IMR-90 (cell line): ENCODE measurements at regions not wholly inside any gene's neighbourhood (a gene's known extent, or its start where the extent isn't known, plus 50 kb on each side); places are given as distances from the start of the nearest gene placed in this dataset.
A peak's percentile ranks its signal among the peaks of the same experiment; 100 is the strongest.

Experiments
- ATAC-seq: fragments of 200-7000 bp; cut with Tn5 transposase; 2 replicates; pipeline ENCODE4 v1.9.1; 2020; ENCODE audit warnings: low read depth, mild to moderate bottlenecking, moderate library complexity
- BruUV-seq: library from RNA; stranded (reverse); fragments of 400-500 nt; replicated peaks from 2 replicates; lab custom pipeline; 2021; lab: Mats Ljungman, UMichigan
- CTCF ChIA-PET: fragments of 300-600 bp; formaldehyde crosslinking; extraction: SDS; loops from one replicate; lab custom pipeline; 2021; ENCODE audit warnings: antibody characterized with exemption; lab: Yijun Ruan, JAX
- POLR2A ChIA-PET: fragments of 300-600 bp; sonication (Branson Sonifier 250); formaldehyde crosslinking; loops from one replicate; lab custom pipeline; 2022; ENCODE audit warnings: antibody characterized with exemption; ENCODE audit not compliant: unreplicated experiment; lab: Charles Lee
- DNase-seq: peaks from one replicate; pipeline ENCODE4 v3.0.0; 2013
- H2AFZ ChIP-seq: replicated peaks from 2 replicates; pipeline ENCODE3; 2013; ENCODE audit warnings: low read length, mild to moderate bottlenecking; ENCODE audit not compliant: poor library complexity
- H2AK5ac ChIP-seq: 2 replicates; pipeline ENCODE4 v1.6.1; 2013; ENCODE audit warnings: low read depth, low read length, inconsistent platforms
- H2AK9ac ChIP-seq: replicated peaks from 2 replicates; pipeline ENCODE3; 2013; ENCODE audit warnings: mild to moderate bottlenecking, low read depth, low read length, moderate library complexity; ENCODE audit not compliant: poor library complexity
- H2BK120ac ChIP-seq: 2 replicates; pipeline ENCODE4 v1.6.1; 2013; ENCODE audit warnings: low read depth, low read length, inconsistent platforms
- H2BK15ac ChIP-seq: 3 replicates; pipeline ENCODE4 v1.6.1; 2013; ENCODE audit warnings: low read depth, low read length, inconsistent platforms
- H2BK20ac ChIP-seq: 2 replicates; pipeline ENCODE4 v1.6.1; 2013; ENCODE audit warnings: low read depth, mild to moderate bottlenecking, inconsistent platforms, low read length, moderate library complexity
- H2BK5ac ChIP-seq: 2 replicates; pipeline ENCODE4 v1.6.1; 2013; ENCODE audit warnings: mild to moderate bottlenecking, low read depth, low read length, inconsistent platforms; ENCODE audit not compliant: poor library complexity, severe bottlenecking
- H3K14ac ChIP-seq: replicated peaks from 2 replicates; pipeline ENCODE4 v1.6.1; 2013; ENCODE audit warnings: low read depth, low read length, inconsistent platforms
- H3K18ac ChIP-seq: 2 replicates; pipeline ENCODE4 v1.6.1; 2013; ENCODE audit warnings: low read depth, low read length, control low read depth
- H3K23ac ChIP-seq: 2 replicates; pipeline ENCODE4 v1.6.1; 2013; ENCODE audit warnings: low read depth, low read length, inconsistent platforms
- H3K27ac ChIP-seq: 2 replicates; pipeline ENCODE4 v1.5.1; 2013; ENCODE audit warnings: mild to moderate bottlenecking, control low read depth, low read length; ENCODE audit not compliant: insufficient read depth
- H3K27me3 ChIP-seq: 2 replicates; pipeline ENCODE4 v1.6.1; 2013; ENCODE audit warnings: low read length; ENCODE audit not compliant: control insufficient read depth, insufficient read depth
- H3K36me3 ChIP-seq: 2 replicates; pipeline ENCODE4 v1.6.1; 2013; ENCODE audit warnings: low read length, mixed read lengths; ENCODE audit not compliant: control insufficient read depth, insufficient read depth
- H3K4ac ChIP-seq: 2 replicates; pipeline ENCODE4 v1.6.1; 2013; ENCODE audit warnings: low read depth, low read length, inconsistent platforms
- H3K4me1 ChIP-seq: 2 replicates; pipeline ENCODE4 v1.6.1; 2013; ENCODE audit warnings: low read length, mixed read lengths; ENCODE audit not compliant: control insufficient read depth, insufficient read depth
- H3K4me2 ChIP-seq: 2 replicates; pipeline ENCODE4 v1.6.1; 2013; ENCODE audit warnings: low read depth, mild to moderate bottlenecking, control low read depth, low read length, moderate library complexity
- H3K4me3 ChIP-seq: 2 replicates; pipeline ENCODE4 v1.5.1; 2013; ENCODE audit warnings: low read depth, mild to moderate bottlenecking, control low read depth, low read length, moderate library complexity; ENCODE audit not compliant: insufficient read depth
- H3K56ac ChIP-seq: 2 replicates; pipeline ENCODE4 v1.6.1; 2013; ENCODE audit warnings: low read length, inconsistent platforms; ENCODE audit not compliant: insufficient read depth; ENCODE audit errors: extremely low read depth
- H3K79me1 ChIP-seq, 2 experiments: 2 replicates each; pipeline ENCODE4 v1.6.1; 2013; ENCODE audit warnings: low read length in 2 of 2, inconsistent platforms in 1 of 2, low read depth in 1 of 2
- H3K9ac ChIP-seq: 2 replicates; pipeline ENCODE4 v1.6.1; 2013; ENCODE audit warnings: low read depth, low read length, control low read depth
- H3K9me1 ChIP-seq: 2 replicates; pipeline ENCODE4 v1.6.1; 2013; ENCODE audit warnings: low read length, inconsistent platforms; ENCODE audit not compliant: insufficient read depth
- H3K9me3 ChIP-seq: 2 replicates; pipeline ENCODE4 v1.6.1; 2013; ENCODE audit warnings: low read length; ENCODE audit not compliant: control insufficient read depth, insufficient read depth
- H4K20me1 ChIP-seq: 2 replicates; pipeline ENCODE4 v1.6.1; 2013; ENCODE audit warnings: low read length, inconsistent platforms; ENCODE audit not compliant: insufficient read depth
- H4K5ac ChIP-seq: 2 replicates; pipeline ENCODE4 v1.6.1; 2013; ENCODE audit warnings: mild to moderate bottlenecking, low read depth, low read length, control low read depth
- H4K8ac ChIP-seq, 2 experiments: 2 replicates each; pipeline ENCODE4 v1.6.1; 2013; ENCODE audit warnings: low read depth in 2 of 2, low read length in 2 of 2, control low read depth in 1 of 2, inconsistent platforms in 1 of 2
- H4K91ac ChIP-seq: 2 replicates; pipeline ENCODE4 v1.6.1; 2013; ENCODE audit warnings: low read depth, low read length, inconsistent platforms; ENCODE audit not compliant: insufficient read depth
- BHLHE40 ChIP-seq: fragments of 150-350 bp; IDR thresholded peaks from 2 replicates; pipeline ENCODE4 v1.6.1; 2016; ENCODE audit warnings: mild to moderate bottlenecking, low read depth, low read length
- CEBPB ChIP-seq: IDR thresholded peaks from 2 replicates; pipeline ENCODE4 v1.6.1; 2012; ENCODE audit warnings: low read depth, low read length, improper control_type of control experiment
- CHD1 ChIP-seq: IDR thresholded peaks from 2 replicates; pipeline ENCODE4 v1.6.1; 2012; ENCODE audit warnings: low read depth, low read length, improper control_type of control experiment
- CTCF ChIP-seq: conservative IDR thresholded peaks from 2 replicates; pipeline ENCODE4 v1.5.1; 2012; ENCODE audit warnings: mild to moderate bottlenecking, low read depth, low read length, improper control_type of control experiment
- FOS ChIP-seq: fragments of 150-350 bp; IDR thresholded peaks from 2 replicates; pipeline ENCODE4 v1.6.1; 2016; ENCODE audit warnings: low read depth, low read length
- MAFK ChIP-seq: IDR thresholded peaks from 2 replicates; pipeline ENCODE4 v1.6.1; 2012; ENCODE audit warnings: low read depth, low read length, improper control_type of control experiment
- MAZ ChIP-seq: IDR thresholded peaks from 2 replicates; pipeline ENCODE4 v1.6.1; 2012; ENCODE audit warnings: low read depth, mild to moderate bottlenecking, low read length, improper control_type of control experiment, moderate library complexity, borderline replicate concordance
- MXI1 ChIP-seq: IDR thresholded peaks from 2 replicates; pipeline ENCODE4 v1.6.1; 2012; ENCODE audit warnings: low read depth, mild to moderate bottlenecking, low read length, moderate library complexity, borderline replicate concordance
- NFE2L2 ChIP-seq: fragments of 150-350 bp; IDR thresholded peaks from 2 replicates; pipeline ENCODE4 v1.6.1; 2016; ENCODE audit warnings: low read depth, mild to moderate bottlenecking, low read length
- POLR2A ChIP-seq: IDR thresholded peaks from 2 replicates; pipeline ENCODE4 v1.6.1; 2012; ENCODE audit warnings: mild to moderate bottlenecking, low read depth, low read length
- RAD21 ChIP-seq: IDR thresholded peaks from 2 replicates; pipeline ENCODE4 v1.6.1; 2012; ENCODE audit warnings: low read length, improper control_type of control experiment
- RCOR1 ChIP-seq: IDR thresholded peaks from 2 replicates; pipeline ENCODE4 v1.6.1; 2012; ENCODE audit warnings: mild to moderate bottlenecking, low read length, improper control_type of control experiment; ENCODE audit not compliant: insufficient replicate concordance
- RFX5 ChIP-seq: IDR thresholded peaks from 2 replicates; pipeline ENCODE4 v1.8.0; 2012; ENCODE audit warnings: low read depth, mild to moderate bottlenecking, low read length, moderate library complexity
- SMC3 ChIP-seq: fragments of 150-350 bp; IDR thresholded peaks from 2 replicates; pipeline ENCODE4 v1.6.1; 2016; ENCODE audit warnings: low read depth, mild to moderate bottlenecking, antibody characterized with exemption, low read length, moderate library complexity
- WGBS, 2 experiments: methylation state at CpG; one replicate each; pipeline versions ENCODE4 v1.1.5 to v1.1.7; 2013; ENCODE audit warnings: missing lambda C conversion rate in 2 of 2; ENCODE audit not compliant: insufficient read length in 1 of 2; ENCODE audit errors: extremely low coverage in 2 of 2; 5-methylcytosine and 5-hydroxymethylcytosine counted together
- dilution Hi-C: fragments of 300-500 bp; cut with HindIII; formaldehyde crosslinking; loops from one replicate; pipeline ENCODE4 v1.14.3; 2018; ENCODE audit warnings: low sequenced_read_pairs; ENCODE audit not compliant: unreplicated experiment
- in situ Hi-C: fragments of 300-500 bp; cut with MboI; formaldehyde crosslinking; loops from 3 replicates; pipeline ENCODE4 v1.14.3; 2019; ENCODE audit warnings: low sequenced_read_pairs, inconsistent platforms, mixed read lengths
- intact Hi-C: fragments of 100-400 bp; cut with micrococcal nuclease; formaldehyde crosslinking; loops from 2 replicates; pipeline ENCODE4 v1.10.0; 2022
- TF ChIP-seq, protein P1 (sequence below): fragments of 150-350 bp; IDR thresholded peaks from 2 replicates; pipeline ENCODE4 v1.6.1; 2017; ENCODE audit warnings: mild to moderate bottlenecking, antibody characterized with exemption, low read length, low read depth
- TF ChIP-seq, protein P2 (sequence below): fragments of 150-350 bp; IDR thresholded peaks from 2 replicates; pipeline ENCODE4 v1.6.1; 2016; ENCODE audit warnings: low read depth, mild to moderate bottlenecking, low read length, moderate library complexity, borderline replicate concordance

DNA sequence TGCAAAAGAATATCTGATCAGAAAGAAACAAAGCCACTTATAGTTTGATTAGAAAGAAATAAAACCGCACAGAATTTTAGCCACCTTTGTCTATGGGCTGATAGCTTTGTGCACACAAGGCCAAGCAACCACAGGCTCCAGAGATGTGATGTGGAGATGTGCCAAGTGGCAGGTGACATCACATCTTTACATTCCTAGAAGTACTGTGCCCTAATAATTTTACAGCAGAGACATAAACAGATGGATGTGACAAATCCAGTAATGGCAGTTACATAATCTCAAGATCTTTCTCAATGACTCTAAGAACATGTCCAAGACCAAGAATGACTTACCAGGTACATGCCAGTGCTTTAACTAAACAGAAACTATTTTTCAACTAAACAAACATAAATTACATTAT is 159.5 kb downstream of the LTN1 start:
- H3K18ac ChIP-seq = no peak overlapping the region
- H2AK5ac ChIP-seq = no peak overlapping the region
- H3K9ac ChIP-seq = no peak overlapping the region
- intact Hi-C loops = no loop called here
- H3K27me3 ChIP-seq = no peaks in the 10 kb centered on the region
- H3K9me3 ChIP-seq = no peaks in the 10 kb centered on the region
- no TSS peak for BruUV-seq
- no peak overlapping the region for H3K23ac ChIP-seq
- H3K4me3 ChIP-seq = no peak overlapping the region
- DNase-seq = peak; percentile 5
- H3K4me2 ChIP-seq = no peak overlapping the region
- H4K8ac ChIP-seq = no peak overlapping the region
- H3K27ac ChIP-seq = no peak overlapping the region
- H3K4me1 ChIP-seq = peaks cover 3% of the 10 kb centered on the region
- H3K9me1 ChIP-seq = no peaks in the 10 kb centered on the region
- no peak overlapping the region for H2BK20ac ChIP-seq
- H2BK5ac ChIP-seq = no peak overlapping the region
- H4K91ac ChIP-seq = no peak overlapping the region
- TF ChIP-seq NFE2L2 (no peak), SMC3 (no peak), RCOR1 (no peak), MAFK (no peak), FOS (no peak), MAZ (no peak), RFX5 (no peak), CTCF (no peak), RAD21 (no peak), CHD1 (no peak), POLR2A (no peak), CEBPB (no peak), MXI1 (no peak), BHLHE40 (no peak)
- TF ChIP-seq, protein P1, sequence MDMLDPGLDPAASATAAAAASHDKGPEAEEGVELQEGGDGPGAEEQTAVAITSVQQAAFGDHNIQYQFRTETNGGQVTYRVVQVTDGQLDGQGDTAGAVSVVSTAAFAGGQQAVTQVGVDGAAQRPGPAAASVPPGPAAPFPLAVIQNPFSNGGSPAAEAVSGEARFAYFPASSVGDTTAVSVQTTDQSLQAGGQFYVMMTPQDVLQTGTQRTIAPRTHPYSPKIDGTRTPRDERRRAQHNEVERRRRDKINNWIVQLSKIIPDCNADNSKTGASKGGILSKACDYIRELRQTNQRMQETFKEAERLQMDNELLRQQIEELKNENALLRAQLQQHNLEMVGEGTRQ = no peak
- TF ChIP-seq, protein P2, sequence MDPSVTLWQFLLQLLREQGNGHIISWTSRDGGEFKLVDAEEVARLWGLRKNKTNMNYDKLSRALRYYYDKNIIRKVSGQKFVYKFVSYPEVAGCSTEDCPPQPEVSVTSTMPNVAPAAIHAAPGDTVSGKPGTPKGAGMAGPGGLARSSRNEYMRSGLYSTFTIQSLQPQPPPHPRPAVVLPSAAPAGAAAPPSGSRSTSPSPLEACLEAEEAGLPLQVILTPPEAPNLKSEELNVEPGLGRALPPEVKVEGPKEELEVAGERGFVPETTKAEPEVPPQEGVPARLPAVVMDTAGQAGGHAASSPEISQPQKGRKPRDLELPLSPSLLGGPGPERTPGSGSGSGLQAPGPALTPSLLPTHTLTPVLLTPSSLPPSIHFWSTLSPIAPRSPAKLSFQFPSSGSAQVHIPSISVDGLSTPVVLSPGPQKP = no peak
- H3K14ac ChIP-seq = no peak overlapping the region
- H3K36me3 ChIP-seq = no peaks in the 10 kb centered on the region
- dilution Hi-C loops = no loop called here
- no peak overlapping the region for H2AFZ ChIP-seq
- H3K56ac ChIP-seq = no peak overlapping the region
- no peak overlapping the region for H3K4ac ChIP-seq
- ChIA-PET POLR2A (no interaction called here), CTCF (no interaction called here)
- H4K20me1 ChIP-seq = no peaks in the 10 kb centered on the region
- no peak overlapping the region for H2BK120ac ChIP-seq
- no peak overlapping the region for H2AK9ac ChIP-seq
- no peak for ATAC-seq
- no peaks in the 10 kb centered on the region for H3K79me1 ChIP-seq
- H2BK15ac ChIP-seq = no peak overlapping the region
- H4K5ac ChIP-seq = no peak overlapping the region
- in situ Hi-C loops = no loop called here
- WGBS, 2 experiments = no CpG with 5 or more reads among the region's 1 CpG
